ENCODE measurements at regions not wholly inside any gene's neighbourhood (a gene's known extent, or its start where the extent isn't known, plus 50 kb on each side); places are given as distances from the start of the nearest gene placed in this dataset.
A peak's percentile ranks its signal among the peaks of the same experiment; 100 is the strongest.

- no peak for DNase-seq (ENCODE audit: low read depth)
- Histone ChIP-seq H3K9me3 (ENCODE audit: insufficient read depth, low read depth, low read length) (no peaks in the 10 kb centered on the region), H3K4me1 (ENCODE audit: insufficient read depth, low read length) (peaks cover 2% of the 10 kb centered on the region), H3K9ac (ENCODE audit: low read length) (no peak overlapping the region), H2AFZ (ENCODE audit: low read depth, low read length) (no peak overlapping the region), H3K27ac (ENCODE audit: low read depth, low read length) (no peak overlapping the region), H3K27me3 (ENCODE audit: insufficient read depth, low read length) (no peaks in the 10 kb centered on the region), H3K79me2 (ENCODE audit: insufficient read depth, low read length) (no peaks in the 10 kb centered on the region), H3K4me2 (ENCODE audit: low read length) (no peak overlapping the region), H4K20me1 (ENCODE audit: insufficient read depth, low read length) (no peaks in the 10 kb centered on the region), H3K36me3 (ENCODE audit: insufficient read depth, low read length) (no peaks in the 10 kb centered on the region), H3K4me3 (ENCODE audit: insufficient read depth, low read depth, low read length) (no peak overlapping the region)
- Mint-ChIP-seq H3K4me3 (ENCODE audit: unreplicated experiment) (no peak overlapping the region), H3K36me3 (ENCODE audit: low read depth, unreplicated experiment) (no peaks in the 10 kb centered on the region), H3K27me3 (ENCODE audit: low read depth, unreplicated experiment) (no peaks in the 10 kb centered on the region), H3K4me1 (ENCODE audit: low read depth, unreplicated experiment) (peaks cover under 1% of the 10 kb centered on the region), H3K9me3 (ENCODE audit: unreplicated experiment) (no peaks in the 10 kb centered on the region), H3K27ac (ENCODE audit: unreplicated experiment) (no peak overlapping the region)
- FAIRE-seq, result no peak
- TF ChIP-seq EZH2 (IDR thresholded peaks at IDR 0.05; ENCODE audit: insufficient read depth, low read length), result no peak
- TF ChIP-seq CTCF (IDR thresholded peaks at IDR 0.05; ENCODE audit: insufficient read depth, low read depth, low read length), result no peak
These were observed 637.8 kb downstream of the RFPL4B start for GRCh38 chr6:112984899-112985298.

- H3K27me3 Mint-ChIP-seq (ENCODE audit: low read depth, unreplicated experiment), result no peaks in the 10 kb centered on the region
- Histone ChIP-seq H3K4me2 (ENCODE audit: low read length) (no peak overlapping the region), H3K27me3 (ENCODE audit: insufficient read depth, low read length) (no peaks in the 10 kb centered on the region), H3K9me3 (ENCODE audit: insufficient read depth, low read depth, low read length) (no peaks in the 10 kb centered on the region), H3K79me2 (ENCODE audit: insufficient read depth, low read length) (no peaks in the 10 kb centered on the region), H4K20me1 (ENCODE audit: insufficient read depth, low read length) (no peaks in the 10 kb centered on the region), H3K4me1 (ENCODE audit: insufficient read depth, low read length) (no peaks in the 10 kb centered on the region), H3K36me3 (ENCODE audit: insufficient read depth, low read length) (no peaks in the 10 kb centered on the region), H3K9ac (ENCODE audit: low read length) (no peak overlapping the region), H3K27ac (ENCODE audit: low read depth, low read length) (no peak overlapping the region), H3K4me3 (ENCODE audit: insufficient read depth, low read depth, low read length) (no peak overlapping the region), H2AFZ (ENCODE audit: low read depth, low read length) (no peak overlapping the region)
- H3K27ac Mint-ChIP-seq (ENCODE audit: unreplicated experiment), result no peak overlapping the region
- FAIRE-seq, result no peak
- no peaks in the 10 kb centered on the region for H3K36me3 Mint-ChIP-seq (ENCODE audit: low read depth, unreplicated experiment)
- peaks cover 5% of the 10 kb centered on the region for H3K4me1 Mint-ChIP-seq (ENCODE audit: low read depth, unreplicated experiment)
- H3K4me3 Mint-ChIP-seq (ENCODE audit: unreplicated experiment), result no peak overlapping the region
- DNase-seq (ENCODE audit: low read depth), result peak; percentile 44
- TF ChIP-seq EZH2 (IDR thresholded peaks at IDR 0.05; ENCODE audit: insufficient read depth, low read length) (no peak), CTCF (IDR thresholded peaks at IDR 0.05; ENCODE audit: insufficient read depth, low read depth, low read length) (no peak)
- H3K9me3 Mint-ChIP-seq (ENCODE audit: unreplicated experiment), result no peaks in the 10 kb centered on the region
These were observed 639.2 kb downstream of the RFPL4B start for GRCh38 chr6:112986321-112986720.

- H3K9me3 Mint-ChIP-seq (ENCODE audit: unreplicated experiment), result no peaks in the 10 kb centered on the region
- no peaks in the 10 kb centered on the region for H3K36me3 Mint-ChIP-seq (ENCODE audit: low read depth, unreplicated experiment)
- no peak overlapping the region for H3K4me3 Mint-ChIP-seq (ENCODE audit: unreplicated experiment)
- TF ChIP-seq CTCF (IDR thresholded peaks at IDR 0.05; ENCODE audit: insufficient read depth, low read depth, low read length) (no peak), EZH2 (IDR thresholded peaks at IDR 0.05; ENCODE audit: insufficient read depth, low read length) (no peak)
- Histone ChIP-seq H3K4me2 (ENCODE audit: low read length) (no peak overlapping the region), H3K36me3 (ENCODE audit: insufficient read depth, low read length) (no peaks in the 10 kb centered on the region), H3K4me3 (ENCODE audit: insufficient read depth, low read depth, low read length) (no peak overlapping the region), H2AFZ (ENCODE audit: low read depth, low read length) (no peak overlapping the region), H3K27ac (ENCODE audit: low read depth, low read length) (no peak overlapping the region), H3K9me3 (ENCODE audit: insufficient read depth, low read depth, low read length) (no peaks in the 10 kb centered on the region), H3K27me3 (ENCODE audit: insufficient read depth, low read length) (no peaks in the 10 kb centered on the region), H4K20me1 (ENCODE audit: insufficient read depth, low read length) (no peaks in the 10 kb centered on the region), H3K9ac (ENCODE audit: low read length) (no peak overlapping the region), H3K4me1 (ENCODE audit: insufficient read depth, low read length) (no peaks in the 10 kb centered on the region), H3K79me2 (ENCODE audit: insufficient read depth, low read length) (no peaks in the 10 kb centered on the region)
- FAIRE-seq (peak; percentile 29), DNase-seq (ENCODE audit: low read depth) (no peak)
- no peaks in the 10 kb centered on the region for H3K27me3 Mint-ChIP-seq (ENCODE audit: low read depth, unreplicated experiment)
- H3K27ac Mint-ChIP-seq (ENCODE audit: unreplicated experiment), result no peak overlapping the region
- peaks cover 8% of the 10 kb centered on the region for H3K4me1 Mint-ChIP-seq (ENCODE audit: low read depth, unreplicated experiment)
These were observed 641.6 kb downstream of the RFPL4B start for GRCh38 chr6:112988748-112989147.
